Activated CD4-positive, alpha-beta T cell treated with anti-CD3 and anti-CD28 coated beads, Interleukin-2, amount 10 ng/mL, durations not matched to agents 24 days and 14 days (primary cell): ENCODE measurements at regions not wholly inside any gene's neighbourhood (a gene's known extent, or its start where the extent isn't known, plus 50 kb on each side); places are given as distances from the start of the nearest gene placed in this dataset.

Experiments
- DNase-seq: peaks from one replicate; pipeline ENCODE4 v3.0.0; 2022
- H3K27ac Mint-ChIP-seq: one replicate; pipeline ENCODE4 v1.8.0; 2022; ENCODE audit warnings: mild to moderate bottlenecking, mixed read lengths
- H3K27me3 Mint-ChIP-seq: one replicate; pipeline ENCODE4 v1.8.0; 2022; ENCODE audit warnings: mixed read lengths
- H3K36me3 Mint-ChIP-seq: one replicate; pipeline ENCODE4 v1.8.0; 2022; ENCODE audit warnings: low read depth, mild to moderate bottlenecking, mixed read lengths
- H3K4me1 Mint-ChIP-seq: one replicate; pipeline ENCODE4 v1.8.0; 2021; ENCODE audit warnings: mixed read lengths
- H3K4me3 Mint-ChIP-seq: one replicate; pipeline ENCODE4 v1.8.0; 2022; ENCODE audit warnings: mild to moderate bottlenecking, moderate library complexity, mixed read lengths
- H3K9me3 Mint-ChIP-seq: one replicate; pipeline ENCODE4 v1.8.0; 2021; ENCODE audit warnings: mixed read lengths
- intact Hi-C: fragments of 100-400 bp; cut with micrococcal nuclease; formaldehyde crosslinking; loops from one replicate; pipeline ENCODE4 v1.15.1; 2023

- no peak overlapping the region for H3K27ac Mint-ChIP-seq
- intact Hi-C loops, result no loop called here
- H3K4me3 Mint-ChIP-seq, result no peak overlapping the region
- peaks cover 21% of the 10 kb centered on the region for H3K9me3 Mint-ChIP-seq
- no peaks in the 10 kb centered on the region for H3K36me3 Mint-ChIP-seq
- peaks cover 18% of the 10 kb centered on the region for H3K27me3 Mint-ChIP-seq
- H3K4me1 Mint-ChIP-seq, result peaks cover 3% of the 10 kb centered on the region
- DNase-seq, result no peak
Measured at GRCh38 chr2:168373468-168373867, 82.6 kb upstream of the CERS6 start.

- intact Hi-C loops, result no loop called here
- H3K9me3 Mint-ChIP-seq, result peaks cover 21% of the 10 kb centered on the region
- no peak overlapping the region for H3K27ac Mint-ChIP-seq
- DNase-seq, result no peak
- H3K4me1 Mint-ChIP-seq, result peaks cover 5% of the 10 kb centered on the region
- no peak overlapping the region for H3K4me3 Mint-ChIP-seq
- peaks cover 18% of the 10 kb centered on the region for H3K27me3 Mint-ChIP-seq
- H3K36me3 Mint-ChIP-seq, result no peaks in the 10 kb centered on the region
Measured at GRCh38 chr2:168375195-168375798, 80.8 kb upstream of the CERS6 start.

DNA sequence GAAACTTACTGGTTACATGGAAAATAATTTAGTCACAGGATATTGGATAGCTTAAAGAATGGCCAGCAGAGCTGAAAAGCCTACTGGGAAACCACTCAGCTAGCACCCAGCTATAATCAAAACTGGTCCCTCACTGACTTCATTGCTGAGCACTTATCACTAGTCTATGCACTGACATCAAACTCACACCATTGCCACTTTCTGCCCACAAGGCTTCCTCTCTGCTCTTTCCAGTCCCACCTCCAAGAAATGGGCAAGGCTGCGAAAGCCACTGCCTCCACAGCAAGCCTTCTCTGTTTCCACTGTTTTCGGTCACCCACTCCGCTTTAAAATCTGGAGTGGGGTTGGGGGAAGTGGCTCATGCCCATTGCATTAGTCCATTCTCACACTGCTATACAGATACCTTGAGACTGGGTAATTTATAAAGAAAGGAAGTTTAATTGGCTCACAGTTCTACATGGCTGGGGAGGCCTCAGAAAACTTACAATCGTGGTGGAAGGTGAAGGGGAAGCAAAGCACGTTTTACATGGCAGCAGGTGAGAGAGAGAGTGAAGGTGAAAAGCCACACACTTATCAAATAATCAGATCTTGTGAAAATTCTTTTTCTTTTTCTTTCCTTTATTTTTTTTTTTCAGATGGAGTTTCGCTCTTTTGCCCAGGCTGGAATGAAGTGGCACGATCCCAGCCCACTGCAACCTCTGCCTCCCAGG, 77.0 kb upstream of the CERS6 start:
- H3K4me1 Mint-ChIP-seq, result peaks cover 2% of the 10 kb centered on the region
- no peak for DNase-seq
- no peak overlapping the region for H3K4me3 Mint-ChIP-seq
- H3K27me3 Mint-ChIP-seq, result peaks cover 20% of the 10 kb centered on the region
- H3K36me3 Mint-ChIP-seq, result no peaks in the 10 kb centered on the region
- intact Hi-C loops, result no loop called here
- no peak overlapping the region for H3K27ac Mint-ChIP-seq
- peaks cover 16% of the 10 kb centered on the region for H3K9me3 Mint-ChIP-seq

DNA sequence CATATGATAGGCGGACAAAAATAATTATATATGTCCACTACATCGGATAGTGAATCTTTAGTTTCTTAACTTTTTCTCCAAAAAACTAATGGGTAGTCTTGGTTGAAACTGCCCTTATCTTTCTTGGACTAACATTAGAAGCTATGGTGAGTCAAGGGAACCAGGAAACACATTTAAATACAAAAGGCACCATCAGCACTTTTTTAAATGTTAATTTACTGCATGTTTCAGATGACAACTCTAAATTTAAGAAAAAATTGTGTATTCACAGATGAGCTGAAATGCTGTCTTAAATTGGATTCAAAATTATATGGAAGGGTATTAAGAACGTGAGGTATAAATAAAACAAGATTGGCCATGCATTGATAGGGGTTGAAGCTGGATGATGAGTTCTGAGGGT, 75.6 kb upstream of the CERS6 start:
- DNase-seq, result no peak
- Mint-ChIP-seq H3K27me3 (peaks cover 19% of the 10 kb centered on the region), H3K36me3 (no peaks in the 10 kb centered on the region), H3K4me3 (no peak overlapping the region), H3K27ac (no peak overlapping the region), H3K9me3 (peaks cover 16% of the 10 kb centered on the region), H3K4me1 (peaks cover 2% of the 10 kb centered on the region)
- intact Hi-C loops, result no loop called here

DNA sequence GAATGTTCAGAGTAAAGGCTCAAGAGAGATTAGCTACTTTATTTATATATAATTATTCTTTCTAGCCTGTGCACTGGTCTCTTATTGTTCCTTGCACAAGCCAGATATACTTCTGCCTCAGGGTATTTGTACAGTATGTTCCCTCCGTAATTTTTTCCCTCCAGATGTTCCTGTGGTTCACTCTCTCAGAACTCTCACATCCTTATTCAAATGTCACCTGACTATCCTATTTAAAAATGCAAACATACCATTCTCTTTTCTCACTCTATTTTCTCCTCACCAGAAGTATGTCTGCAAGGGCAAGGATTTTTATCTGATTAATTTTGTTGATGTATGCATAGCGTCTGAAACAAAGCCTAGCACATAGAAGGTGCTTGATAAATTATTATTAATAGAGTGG, 64.0 kb upstream of the CERS6 start:
- no peak for DNase-seq
- Mint-ChIP-seq H3K27me3 (peaks cover 23% of the 10 kb centered on the region), H3K4me1 (no peaks in the 10 kb centered on the region), H3K4me3 (no peak overlapping the region), H3K36me3 (no peaks in the 10 kb centered on the region), H3K27ac (no peak overlapping the region), H3K9me3 (peaks cover 12% of the 10 kb centered on the region)
- intact Hi-C loops, result no loop called here

DNA sequence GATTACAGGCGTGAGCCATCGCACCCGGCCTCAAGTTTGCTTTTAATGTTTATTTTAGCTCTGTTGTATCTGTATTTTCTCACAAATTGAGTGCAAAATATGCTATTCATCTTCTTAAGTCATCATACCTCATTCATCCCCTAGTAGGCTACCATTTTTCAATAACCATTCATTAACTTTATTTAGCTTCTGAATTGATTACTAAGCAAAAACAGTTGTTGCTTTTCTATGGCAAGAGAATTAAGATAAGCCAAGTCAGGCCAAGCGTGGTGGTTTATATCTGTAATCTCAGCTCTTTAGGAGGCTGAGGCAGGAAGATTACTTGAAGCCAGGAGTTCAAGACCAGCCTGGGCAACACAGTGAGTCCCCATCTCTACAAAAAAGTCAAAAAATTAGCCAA, 63.3 kb upstream of the CERS6 start:
- Mint-ChIP-seq H3K9me3 (peaks cover 16% of the 10 kb centered on the region), H3K4me1 (no peaks in the 10 kb centered on the region), H3K36me3 (no peaks in the 10 kb centered on the region), H3K27ac (no peak overlapping the region), H3K4me3 (no peak overlapping the region), H3K27me3 (peaks cover 23% of the 10 kb centered on the region)
- no peak for DNase-seq
- intact Hi-C loops, result no loop called here

GRCh38 chr2:168394262-168394661, 61.8 kb upstream of the CERS6 start:
- Mint-ChIP-seq H3K9me3 (peaks cover 11% of the 10 kb centered on the region), H3K27ac (no peak overlapping the region), H3K4me3 (no peak overlapping the region), H3K36me3 (no peaks in the 10 kb centered on the region), H3K4me1 (no peaks in the 10 kb centered on the region), H3K27me3 (peaks cover 23% of the 10 kb centered on the region)
- no peak for DNase-seq
- intact Hi-C loops, result no loop called here

DNA sequence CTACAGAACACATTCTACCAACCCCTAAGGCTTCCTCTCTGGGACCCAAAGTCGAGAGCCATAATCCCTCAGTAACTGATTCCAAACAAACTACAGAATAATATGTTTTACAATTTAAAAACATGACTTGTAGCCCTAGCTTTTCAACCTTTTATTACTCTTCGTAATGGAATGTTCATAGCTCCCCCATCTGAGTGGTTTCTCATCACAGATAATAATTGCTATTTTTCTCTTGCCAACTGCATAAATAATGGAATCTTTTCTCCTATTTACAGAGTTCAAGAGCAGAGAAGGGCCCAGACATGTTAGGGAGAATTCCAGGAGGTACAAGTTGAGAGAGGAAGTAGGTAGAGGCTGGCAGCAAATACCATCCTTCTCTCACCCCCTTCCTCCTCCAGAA, 59.9 kb upstream of the CERS6 start:
- intact Hi-C loops, result no loop called here
- no peak for DNase-seq
- H3K4me3 Mint-ChIP-seq, result no peak overlapping the region
- peaks cover 24% of the 10 kb centered on the region for H3K27me3 Mint-ChIP-seq
- H3K36me3 Mint-ChIP-seq, result no peaks in the 10 kb centered on the region
- H3K4me1 Mint-ChIP-seq, result no peaks in the 10 kb centered on the region
- no peak overlapping the region for H3K27ac Mint-ChIP-seq
- peaks cover 17% of the 10 kb centered on the region for H3K9me3 Mint-ChIP-seq

GRCh38 chr2:168397629-168398028, 58.4 kb upstream of the CERS6 start:
- Mint-ChIP-seq H3K36me3 (no peaks in the 10 kb centered on the region), H3K9me3 (peaks cover 17% of the 10 kb centered on the region), H3K4me1 (no peaks in the 10 kb centered on the region), H3K27me3 (peaks cover 24% of the 10 kb centered on the region), H3K27ac (no peak overlapping the region), H3K4me3 (no peak overlapping the region)
- DNase-seq, result no peak
- intact Hi-C loops, result no loop called here

DNA sequence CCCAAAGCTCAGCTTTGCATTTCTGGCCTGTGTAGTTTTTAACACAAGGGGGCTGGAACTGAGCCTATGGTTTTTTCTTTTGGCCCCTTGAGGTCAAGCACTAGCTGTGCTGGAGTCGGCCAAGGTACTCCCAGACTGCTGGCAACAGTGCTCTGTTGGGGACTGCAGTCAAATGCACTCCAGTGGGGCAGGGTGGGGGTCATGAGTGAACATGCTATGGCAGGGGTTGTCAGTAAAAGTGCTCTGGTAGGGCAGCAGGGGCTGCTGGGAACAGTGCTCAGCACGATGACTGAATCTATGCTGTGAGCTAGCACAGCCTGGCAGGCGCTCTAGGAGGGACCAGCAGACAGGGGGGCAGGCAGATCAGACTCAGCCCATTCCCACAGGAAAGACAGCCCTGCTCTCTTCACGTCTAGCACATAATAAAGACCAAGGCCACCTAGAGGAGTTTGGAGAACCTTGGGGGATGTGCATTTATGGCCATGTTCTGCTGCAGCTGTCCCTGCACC, 55.0 kb upstream of the CERS6 start:
- intact Hi-C loops, result no loop called here
- Mint-ChIP-seq H3K36me3 (no peaks in the 10 kb centered on the region), H3K27ac (no peak overlapping the region), H3K4me3 (no peak overlapping the region), H3K4me1 (peaks cover 6% of the 10 kb centered on the region), H3K27me3 (peaks cover 26% of the 10 kb centered on the region), H3K9me3 (peaks cover 13% of the 10 kb centered on the region)
- no peak for DNase-seq

DNA sequence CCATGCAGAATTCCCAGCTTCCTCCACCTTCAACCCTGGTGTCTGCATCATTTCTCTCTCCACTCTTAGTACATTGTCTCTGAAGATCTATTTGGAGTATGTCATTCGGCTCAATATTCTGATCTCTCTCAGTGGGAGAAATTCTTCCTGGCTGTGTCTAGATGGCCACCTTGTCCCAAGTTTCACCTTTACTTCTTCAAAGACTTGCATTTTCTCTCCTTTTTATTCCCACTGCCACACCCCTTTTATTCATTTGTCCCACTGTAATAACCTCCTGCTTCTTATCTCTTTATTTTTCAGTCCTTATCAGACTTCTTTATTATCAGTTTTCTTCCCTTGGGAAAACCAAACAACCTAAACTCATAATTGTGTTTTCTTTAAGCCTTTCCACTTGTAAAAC, 54.3 kb upstream of the CERS6 start:
- DNase-seq, result no peak
- no peaks in the 10 kb centered on the region for H3K36me3 Mint-ChIP-seq
- peaks cover 26% of the 10 kb centered on the region for H3K27me3 Mint-ChIP-seq
- intact Hi-C loops, result no loop called here
- H3K4me3 Mint-ChIP-seq, result no peak overlapping the region
- H3K27ac Mint-ChIP-seq, result no peak overlapping the region
- peaks cover 6% of the 10 kb centered on the region for H3K4me1 Mint-ChIP-seq
- H3K9me3 Mint-ChIP-seq, result peaks cover 13% of the 10 kb centered on the region

DNA sequence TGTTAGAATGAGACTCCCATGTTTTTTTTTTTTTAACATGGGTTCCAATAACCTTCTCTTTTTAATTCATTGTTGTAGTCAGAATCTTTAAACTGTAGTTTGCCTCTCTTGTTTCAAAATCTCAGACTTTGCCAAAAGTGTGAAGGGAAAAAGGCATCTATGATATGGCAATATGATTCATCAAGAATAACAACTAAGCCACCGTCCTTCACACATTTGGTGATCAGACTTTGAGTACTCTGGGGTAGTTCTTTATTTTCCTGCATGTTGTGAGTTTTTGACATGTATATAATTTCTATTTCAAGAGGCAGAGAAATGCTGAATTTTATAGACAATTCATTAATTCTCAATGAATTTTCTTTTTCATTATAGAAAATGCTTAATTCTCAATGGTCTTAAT, 53.5 kb upstream of the CERS6 start:
- peaks cover 26% of the 10 kb centered on the region for H3K27me3 Mint-ChIP-seq
- no peak for DNase-seq
- peaks cover 11% of the 10 kb centered on the region for H3K9me3 Mint-ChIP-seq
- no peaks in the 10 kb centered on the region for H3K36me3 Mint-ChIP-seq
- no peak overlapping the region for H3K4me3 Mint-ChIP-seq
- H3K4me1 Mint-ChIP-seq, result peaks cover 6% of the 10 kb centered on the region
- intact Hi-C loops, result no loop called here
- no peak overlapping the region for H3K27ac Mint-ChIP-seq

DNA sequence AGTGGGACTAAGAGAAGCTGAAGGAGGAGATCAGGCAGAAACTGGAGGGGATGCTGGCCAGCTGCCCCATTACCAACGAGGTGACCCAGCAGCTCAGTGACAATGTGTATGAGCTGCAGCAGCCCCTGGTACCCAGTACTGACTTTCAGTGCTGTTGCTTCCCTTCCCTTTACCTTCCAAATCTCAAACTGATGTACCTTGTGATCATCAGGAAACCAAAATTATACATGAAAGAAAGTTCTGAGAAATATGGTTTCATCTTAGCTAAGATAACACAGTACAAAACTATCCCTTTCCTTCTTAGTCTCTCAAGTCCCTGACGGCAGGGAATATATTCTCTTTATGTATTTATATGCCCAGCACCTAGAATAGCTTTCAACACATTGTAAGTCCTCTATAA, 52.3 kb upstream of the CERS6 start:
- Mint-ChIP-seq H3K27me3 (peaks cover 23% of the 10 kb centered on the region), H3K4me3 (no peak overlapping the region), H3K36me3 (no peaks in the 10 kb centered on the region)

DNA sequence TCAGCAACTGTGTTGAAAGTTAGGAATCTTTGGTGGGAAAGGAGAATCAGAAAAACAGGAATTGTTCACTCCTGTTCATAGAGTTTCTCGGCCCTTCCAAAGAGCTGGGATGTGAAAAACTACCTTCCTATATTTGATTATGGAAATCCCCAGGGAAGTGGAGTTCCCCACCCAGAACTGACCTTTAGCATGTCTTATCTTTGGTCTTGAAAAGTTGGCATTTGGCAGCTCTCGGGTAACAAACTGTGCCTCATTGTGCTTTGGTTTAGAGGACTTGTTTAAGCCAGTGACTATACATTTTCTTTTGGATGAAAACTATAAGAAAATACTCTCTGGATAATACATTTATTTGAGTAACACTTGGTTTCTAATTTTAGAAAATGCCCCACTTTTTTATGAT, 51.3 kb upstream of the CERS6 start:
- intact Hi-C loops, result no loop called here
- Mint-ChIP-seq H3K4me1 (peaks cover 6% of the 10 kb centered on the region), H3K27me3 (peaks cover 21% of the 10 kb centered on the region), H3K9me3 (peaks cover 10% of the 10 kb centered on the region), H3K27ac (no peak overlapping the region), H3K4me3 (no peak overlapping the region), H3K36me3 (no peaks in the 10 kb centered on the region)
- DNase-seq, result no peak

More for the DNA sequence above, 52.3 kb upstream of the CERS6 start:
- peaks cover 6% of the 10 kb centered on the region for H3K4me1 Mint-ChIP-seq
- DNase-seq, result no peak
- intact Hi-C loops, result no loop called here
- H3K9me3 Mint-ChIP-seq, result peaks cover 13% of the 10 kb centered on the region
- no peak overlapping the region for H3K27ac Mint-ChIP-seq
